Fibroblast of skin of back (primary cell): ENCODE measurements at regions not wholly inside any gene's neighbourhood (a gene's known extent, or its start where the extent isn't known, plus 50 kb on each side); places are given as distances from the start of the nearest gene placed in this dataset.

Experiments
- DNase-seq: peaks from one replicate; pipeline ENCODE4 v3.0.0-alpha.2; 2013

DNA sequence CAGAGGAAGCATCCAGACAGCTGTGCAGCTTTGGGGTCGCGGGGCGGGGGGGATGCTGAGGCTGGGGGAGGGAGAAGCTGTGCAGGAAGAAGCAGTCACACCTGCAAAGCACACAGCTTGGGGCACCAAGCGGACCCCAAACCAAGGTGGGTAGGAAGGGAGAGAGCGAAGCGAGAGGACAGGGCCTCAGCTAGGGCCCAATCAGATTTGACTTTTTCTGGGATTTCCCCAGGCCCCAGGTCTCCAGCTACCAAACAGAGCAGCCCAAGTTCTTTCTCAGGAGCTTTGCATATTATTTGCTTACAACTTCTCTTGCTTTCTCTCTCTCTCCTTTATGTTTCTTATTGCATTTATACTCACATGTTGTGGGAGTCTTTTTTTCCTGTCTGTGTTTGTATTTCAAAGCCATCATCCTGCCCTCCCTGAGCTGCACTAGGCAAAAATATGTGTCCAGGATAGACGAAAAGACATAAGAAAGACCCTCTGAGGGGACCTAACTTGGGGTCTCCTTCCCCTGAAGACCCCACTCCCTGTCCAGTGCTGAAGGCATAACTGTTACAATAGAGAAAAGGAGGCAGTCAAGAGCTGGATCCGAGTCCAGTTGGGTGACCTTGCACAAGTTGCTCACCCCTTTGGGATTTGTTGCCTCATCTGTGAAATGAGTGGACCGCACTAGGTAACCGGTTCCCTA, 50.6 kb upstream of the SMNDC1 start:
- DNase-seq, result no peak

GRCh38 chr10:110355922-110356627, 51.4 kb upstream of the SMNDC1 start:
- no peak for DNase-seq

GRCh38 chr10:110356628-110357245, 52.0 kb upstream of the SMNDC1 start:
- DNase-seq, result no peak

DNA sequence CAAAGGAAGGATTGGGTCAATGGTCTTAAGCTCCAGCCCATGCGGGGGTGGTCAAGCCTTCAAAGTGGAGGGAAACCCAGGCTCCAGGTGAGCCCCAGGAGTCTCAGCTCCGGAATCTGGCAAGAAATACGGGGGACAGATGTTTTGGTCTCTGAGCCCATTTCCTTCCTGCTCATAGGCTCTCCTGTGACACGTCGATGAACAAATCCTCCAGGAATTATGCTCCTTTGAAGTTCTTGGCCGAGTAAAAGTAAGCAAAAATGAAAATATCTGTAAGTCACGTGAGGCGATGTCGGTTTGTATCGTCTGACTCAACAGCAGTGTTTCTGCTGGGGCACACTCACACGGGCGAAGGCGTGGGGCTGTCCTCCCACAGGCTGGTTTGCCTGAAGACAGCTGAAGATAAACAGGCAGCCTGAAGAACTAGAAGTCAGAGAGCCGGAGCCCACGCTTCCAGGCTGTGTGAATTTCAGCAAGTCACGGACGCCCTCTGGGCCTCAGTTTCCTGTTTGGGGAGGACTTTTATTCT, 52.6 kb upstream of the SMNDC1 start:
- peak; percentile 84 for DNase-seq

- no peak for DNase-seq
Measured at GRCh38 chr10:110357871-110358270, 53.2 kb upstream of the SMNDC1 start.

GRCh38 chr10:110358278-110358677, 53.6 kb upstream of the SMNDC1 start:
- no peak for DNase-seq

DNA sequence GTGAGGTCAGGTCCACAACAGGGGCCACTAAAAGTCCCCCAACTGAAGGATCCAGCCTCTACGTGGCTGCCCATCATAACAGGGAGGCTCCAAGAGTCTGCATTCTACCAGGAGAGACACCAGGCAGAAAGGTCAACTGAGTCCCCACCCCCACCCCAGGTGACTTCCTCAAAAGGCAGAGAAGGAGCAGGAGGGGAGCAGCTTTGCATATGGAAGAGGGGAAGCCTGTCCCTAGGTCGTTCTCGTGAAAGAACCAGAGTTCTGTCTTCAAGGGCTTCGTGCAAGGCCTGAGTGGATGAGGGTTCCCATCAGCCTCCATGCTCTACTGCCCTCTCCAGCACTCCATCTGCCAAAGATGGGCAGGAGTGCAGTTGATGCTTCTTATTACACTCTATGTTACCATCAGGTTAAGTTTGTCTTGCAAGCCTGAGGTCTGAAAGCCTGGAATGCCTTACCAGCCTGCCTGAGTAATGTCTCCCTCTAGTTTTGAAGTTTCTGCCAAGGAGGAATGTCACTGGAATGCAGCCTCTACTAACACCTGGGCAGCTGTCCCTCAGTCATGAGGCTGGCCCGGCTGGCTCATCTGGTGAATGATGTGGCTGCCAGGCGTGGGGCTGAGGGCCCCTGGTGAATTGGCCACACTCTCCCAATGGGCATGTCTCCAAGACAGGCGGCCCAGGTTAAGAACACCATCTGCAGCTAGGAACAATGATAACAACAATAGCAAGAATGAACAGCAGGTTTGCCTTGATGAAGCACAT, 54.3 kb upstream of the SMNDC1 start:
- DNase-seq, result no peak

- peak; percentile 48 for DNase-seq
Measured at GRCh38 chr10:110360857-110361474, 56.2 kb upstream of the SMNDC1 start.

- DNase-seq, result no peak
Measured at GRCh38 chr10:110361800-110362456, 57.2 kb upstream of the SMNDC1 start.

- DNase-seq, result no peak
Measured at GRCh38 chr10:110363572-110364411, 59.1 kb upstream of the SMNDC1 start.

DNA sequence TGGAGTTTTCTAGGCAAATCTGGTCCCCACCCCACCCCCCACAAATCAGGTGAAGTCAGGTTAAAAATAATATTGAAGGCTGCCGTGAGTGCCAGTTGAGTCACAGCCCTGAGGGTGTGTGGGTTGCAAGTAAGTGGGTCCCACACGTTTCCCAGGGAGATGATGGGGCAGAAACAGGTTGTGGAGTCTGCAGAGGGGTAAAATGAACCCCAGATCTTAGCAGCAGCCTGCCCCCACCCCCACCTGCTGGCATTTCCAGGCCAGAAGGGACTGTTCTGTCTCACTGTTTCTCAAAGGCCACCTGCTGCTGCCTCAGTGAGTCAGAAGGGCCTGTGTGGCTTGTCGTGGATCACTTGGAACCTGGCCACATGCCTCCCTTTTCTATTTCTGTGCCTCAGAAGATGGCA, 59.8 kb upstream of the SMNDC1 start:
- DNase-seq, result no peak

- no peak for DNase-seq
Measured at GRCh38 chr10:110365356-110366143, 60.8 kb upstream of the SMNDC1 start.

DNA sequence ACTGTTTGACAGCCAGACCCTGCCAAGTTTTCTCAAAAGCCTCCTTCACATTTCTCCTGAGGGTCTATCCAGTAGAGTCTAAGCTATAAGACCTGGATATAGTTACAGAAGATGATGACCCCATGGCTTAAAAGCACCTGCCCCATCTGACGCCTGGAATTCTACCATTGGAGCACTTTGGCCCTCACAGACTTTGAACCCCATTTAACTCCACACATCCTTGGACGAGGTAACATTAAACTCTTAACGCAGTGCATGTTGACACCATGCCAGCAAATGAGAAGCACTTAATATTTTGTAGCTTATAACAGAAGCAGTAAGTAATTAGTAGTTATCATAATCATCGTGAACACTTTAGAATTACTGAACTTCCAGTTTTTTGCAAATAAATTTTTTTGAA, 61.9 kb upstream of the SMNDC1 start:
- DNase-seq, result no peak

- peak; percentile 35 for DNase-seq
Measured at GRCh38 chr10:110368002-110368401, 63.3 kb upstream of the SMNDC1 start.

DNA sequence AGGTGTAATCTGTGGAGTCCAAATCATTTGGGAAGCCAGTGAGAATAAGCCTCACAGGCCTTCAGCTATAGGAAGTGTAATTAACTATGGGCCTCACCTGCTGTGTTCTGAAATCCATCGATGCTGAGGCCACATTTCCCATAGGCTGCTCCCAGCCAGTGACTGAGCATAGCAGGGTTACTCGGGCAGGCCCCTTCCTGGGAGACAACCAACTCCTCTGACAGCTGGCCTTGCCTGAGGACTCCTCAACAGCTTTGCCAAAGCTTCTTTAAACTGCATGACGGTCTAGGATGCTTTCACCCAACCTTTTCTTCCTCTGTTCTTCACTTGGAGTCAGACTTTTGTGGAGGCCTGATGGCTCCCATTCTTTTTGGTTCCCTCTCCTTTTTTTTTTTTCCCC, 63.8 kb upstream of the SMNDC1 start:
- no peak for DNase-seq

GRCh38 chr10:110370006-110370405, 65.3 kb upstream of the SMNDC1 start:
- DNase-seq, result no peak

DNA sequence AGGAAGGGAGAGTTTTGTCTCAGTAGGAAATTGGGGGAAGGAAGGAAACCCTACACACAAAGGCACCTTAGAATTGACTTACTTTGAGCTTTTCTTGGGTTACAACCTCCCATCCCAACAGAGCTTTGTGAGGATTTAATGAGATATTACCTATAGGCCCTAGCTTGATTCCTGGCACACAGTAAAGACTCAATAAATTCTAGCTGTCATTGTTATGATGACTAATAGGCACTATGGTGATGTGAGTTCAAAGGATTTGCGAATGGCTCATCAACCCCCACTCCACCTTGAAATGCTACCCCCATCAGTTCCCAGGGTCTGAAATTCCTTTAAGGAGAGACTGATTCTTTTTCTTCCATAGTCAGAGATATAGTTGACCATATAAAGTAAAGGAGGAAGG, 67.9 kb upstream of the SMNDC1 start:
- DNase-seq, result peak; percentile 42

GRCh38 chr10:110373059-110373458, 68.3 kb upstream of the SMNDC1 start:
- no peak for DNase-seq

DNA sequence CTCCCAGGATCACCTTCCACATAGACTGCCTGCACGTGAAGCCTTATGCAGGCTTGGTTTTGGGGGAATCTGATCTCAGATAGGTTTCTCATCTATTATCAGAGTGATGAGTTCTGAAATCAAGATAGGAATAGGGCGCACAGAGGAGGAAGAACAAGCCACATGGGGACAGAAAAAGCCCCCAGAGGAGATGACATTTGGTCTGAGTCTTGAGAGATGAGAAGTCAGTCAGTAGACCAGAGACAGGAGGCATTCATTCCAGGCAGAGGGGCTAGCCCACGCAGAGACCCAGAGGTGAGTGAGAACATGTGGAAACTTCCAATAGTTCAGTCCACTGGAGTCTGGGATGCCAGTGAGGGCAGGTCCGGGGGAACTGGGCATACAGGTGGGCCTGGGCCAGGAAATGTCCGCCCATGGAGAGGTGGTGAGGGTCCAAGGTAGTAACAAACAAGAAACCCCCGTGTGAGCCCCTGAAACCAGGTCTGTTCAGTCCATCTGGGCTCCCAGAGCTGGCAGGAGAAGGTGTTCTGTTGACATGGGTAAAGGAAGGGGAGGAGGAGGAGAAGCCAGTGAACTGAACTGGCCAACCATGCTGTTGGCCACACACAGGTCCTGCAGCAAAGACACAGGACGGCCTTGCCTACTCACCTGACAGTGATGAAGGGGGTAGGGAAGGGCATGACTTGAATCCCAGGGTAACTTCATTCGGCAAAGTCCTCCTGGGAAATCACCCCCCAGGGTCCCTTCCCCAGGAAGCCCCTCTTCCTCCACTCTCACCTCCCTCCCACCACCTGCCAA, 69.3 kb upstream of the SMNDC1 start:
- DNase-seq, result no peak
